ENCODE measurements at regions not wholly inside any gene's neighbourhood (a gene's known extent, or its start where the extent isn't known, plus 50 kb on each side); places are given as distances from the start of the nearest gene placed in this dataset.

GRCh38 chr5:175809531-175810121 lies 61.8 kb upstream of the CPLX2 start:
- Histone ChIP-seq H3K79me2 (ENCODE audit: control insufficient read depth in 1 of 2, insufficient read depth in 2 of 2, low read length in 2 of 2) (no peaks in the 10 kb centered on the region), H3K79me1 (ENCODE audit: low read depth, low read length) (no peaks in the 10 kb centered on the region), H4K20me1 (replicated peaks in 1 of 2; ENCODE audit: control insufficient read depth in 1 of 2, insufficient read depth in 2 of 2, low read length in 2 of 2) (no peaks in the 10 kb centered on the region), H3K36me3 (ENCODE audit: control insufficient read depth in 2 of 4, insufficient read depth in 4 of 4, low read length in 3 of 4) (no peaks in the 10 kb centered on the region), H4K5ac (ENCODE audit: insufficient read length, low read depth, low read length) (no peak overlapping the region), H3K23me2 (ENCODE audit: low read depth, low read length) (no peaks in the 10 kb centered on the region), H3K9ac (replicated peaks in 1 of 4; ENCODE audit: extremely low read depth in 1 of 4, low read depth in 3 of 4, low read length in 3 of 4) (no peak overlapping the region), H3K9me3 (ENCODE audit: insufficient read depth in 2 of 2, low read depth in 1 of 2, low read length in 1 of 2) (no peaks in the 10 kb centered on the region), H2AK5ac (ENCODE audit: low read depth, low read length) (no peak overlapping the region), H4K91ac (replicated peaks; ENCODE audit: insufficient read length, low read length) (no peak overlapping the region), H3K18ac (ENCODE audit: extremely low read depth, low read length) (peak overlapping the region; percentile 60), H2BK120ac (replicated peaks; ENCODE audit: low read depth, low read length) (no peak overlapping the region), H3K4me1 (replicated peaks in 1 of 4; ENCODE audit: control insufficient read depth in 3 of 4, insufficient read depth in 4 of 4, low read length in 3 of 4) (peaks cover 0 to 7% (median 4%) of the 10 kb centered on the region in 4 experiments; a peak in 2 of 7 replicates), H3K56ac (replicated peaks; ENCODE audit: insufficient read length, low read depth, low read length) (no peak overlapping the region), H2BK5ac (ENCODE audit: low read depth, low read length) (0 out of 2 replicates have a peak overlapping the region, but pooled peaks have one; percentile 8), H2BK15ac (ENCODE audit: low read length) (no peak overlapping the region), H2AFZ (ENCODE audit: low read length) (no peak overlapping the region), H2BK20ac (ENCODE audit: low read length) (no peak overlapping the region), H3K14ac (ENCODE audit: insufficient read length) (no peak overlapping the region), H3K4me2 (ENCODE audit: insufficient read depth in 1 of 2, low read depth in 2 of 2, low read length in 2 of 2) (no peak overlapping the region), H4K8ac (ENCODE audit: extremely low read depth, insufficient read depth, low read length) (no peak overlapping the region), H3K4me3 (ENCODE audit: extremely low read depth in 1 of 4, insufficient read depth in 2 of 4, low read depth in 3 of 4, low read length in 4 of 4) (no peak overlapping the region), H3K4ac (replicated peaks; ENCODE audit: insufficient read length, low read depth, low read length) (no peak overlapping the region), H3K27ac (ENCODE audit: low read depth, low read length) (no peak overlapping the region), H3K27me3 (replicated peaks in 1 of 4; ENCODE audit: control insufficient read depth in 3 of 4, extremely low read depth in 1 of 4, insufficient read depth in 3 of 4, low read length in 3 of 4) (no peaks in the 10 kb centered on the region), H2BK12ac (ENCODE audit: low read depth, low read length) (peak overlapping the region; percentile 50; the same call in 1 of the 2 replicates), H3K23ac (ENCODE audit: insufficient read length) (no peak overlapping the region)
- DNase-seq (ENCODE audit: low read depth in 1 of 2, low spot score in 2 of 2) (no peak), FAIRE-seq (no peak)
- ChIA-PET CTCF (ENCODE audit: partially characterized antibody) (interaction anchor here (0.6 to 2.2 kb wide), 6 partner anchors 8 to 268 kb away, joined by 3 to 12 read pairs (median 4); no protein-coding TSS in a partner anchor), POLR2A (ENCODE audit: partially characterized antibody) (interaction anchor here (1.0 kb wide), 1 partner anchor 12 kb away, joined by 3 read pairs; no protein-coding TSS in a partner anchor)
- peak; percentile 56; the same call in 1 of the 2 replicates for TF ChIP-seq TEAD4 (IDR thresholded peaks at IDR 0.05; ENCODE audit: low read depth, low read length)
- peak; percentile 88 for TF ChIP-seq JUND (IDR thresholded peaks at IDR 0.05; ENCODE audit: low read length)
- TF ChIP-seq SIX5 (IDR thresholded peaks at IDR 0.05; ENCODE audit: low read depth, low read length): no peak
- peak; percentile 40; the same call in 1 of the 2 replicates for TF ChIP-seq BACH1 (IDR thresholded peaks at IDR 0.05; ENCODE audit: low read length)
- WGBS, 2 experiments (ENCODE audit: extremely low coverage in 1 of 2, insufficient coverage in 1 of 2, insufficient read length in 1 of 2, insufficient replicate concordance in 2 of 2, low coverage in 1 of 2, low lambda C conversion rate in 2 of 2, missing lambda C conversion rate in 1 of 2): 85% methylated on average over 14 of the region's 14 CpGs; no CpG with 5 or more reads in 1 of the 2 experiments
